ENCODE measurements at regions not wholly inside any gene's neighbourhood (a gene's known extent, or its start where the extent isn't known, plus 50 kb on each side); places are given as distances from the start of the nearest gene placed in this dataset.
A peak's percentile ranks its signal among the peaks of the same experiment; 100 is the strongest.

DNA sequence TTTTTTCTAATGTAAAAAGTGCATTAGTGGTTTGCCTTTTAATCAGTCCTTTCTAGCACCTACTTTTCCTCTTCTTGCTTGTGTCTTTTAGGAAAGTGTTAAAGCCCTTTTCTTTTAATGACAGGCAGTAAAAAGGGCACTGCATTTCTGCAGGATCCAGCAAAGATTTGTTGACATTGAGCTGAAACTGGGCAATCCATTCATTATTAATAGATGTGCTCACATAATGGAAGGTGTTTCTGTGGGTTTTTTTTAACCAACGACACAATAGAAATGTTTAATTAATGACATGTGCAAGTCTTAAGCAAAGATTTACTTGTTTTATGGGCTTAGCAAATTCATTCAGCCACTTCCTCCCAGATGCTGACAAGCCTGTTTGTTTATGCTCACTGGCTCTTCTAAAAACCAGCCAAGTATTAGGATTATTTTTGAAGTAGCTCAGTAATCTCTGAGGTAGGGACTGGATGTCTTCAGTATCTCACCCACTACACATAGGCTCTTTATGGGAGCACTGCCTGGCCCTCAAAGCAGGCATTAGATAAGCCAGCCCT, 1201.1 kb downstream of the SORCS1 start:
- H3K27ac ChIP-seq (ENCODE audit: low read depth in 1 of 3, low read length in 2 of 3): no peak overlapping the region
- DNase-seq (no peak), FAIRE-seq (no peak)
- H3K4me1 ChIP-seq (ENCODE audit: control insufficient read depth in 3 of 3, insufficient read depth in 2 of 3, low read depth in 1 of 3, low read length in 2 of 3): no peaks in the 10 kb centered on the region
- no peaks in the 10 kb centered on the region for H3K9me3 ChIP-seq (ENCODE audit: control insufficient read depth in 2 of 2, insufficient read depth in 1 of 2, low read depth in 1 of 2, low read length in 1 of 2)
- H3K27me3 ChIP-seq (ENCODE audit: control insufficient read depth in 3 of 3, insufficient read depth in 3 of 3, low read length in 3 of 3): no peaks in the 10 kb centered on the region
- H3K36me3 ChIP-seq (ENCODE audit: control insufficient read depth in 3 of 3, insufficient read depth in 2 of 3, low read depth in 1 of 3, low read length in 3 of 3): no peaks in the 10 kb centered on the region
- H3K4me3 ChIP-seq (ENCODE audit: low read depth in 1 of 3, low read length in 3 of 3): no peak overlapping the region
- 6 to 12% (median 8%) methylated on average over 1 of the region's 1 CpG for WGBS, 3 donors

GRCh38 chr10:105956550-105956949, 1208.0 kb downstream of the SORCS1 start:
- no peaks in the 10 kb centered on the region for H3K4me1 ChIP-seq (ENCODE audit: control insufficient read depth in 3 of 3, insufficient read depth in 2 of 3, low read depth in 1 of 3, low read length in 2 of 3)
- DNase-seq: no peak
- FAIRE-seq: no peak
- WGBS, 3 donors: 88 to 94% (median 90%) methylated on average over 1 of the region's 1 CpG
- no peaks in the 10 kb centered on the region for H3K36me3 ChIP-seq (ENCODE audit: control insufficient read depth in 3 of 3, insufficient read depth in 2 of 3, low read depth in 1 of 3, low read length in 3 of 3)
- H3K9me3 ChIP-seq (ENCODE audit: control insufficient read depth in 2 of 2, insufficient read depth in 1 of 2, low read depth in 1 of 2, low read length in 1 of 2): no peaks in the 10 kb centered on the region
- H3K4me3 ChIP-seq (ENCODE audit: low read depth in 1 of 3, low read length in 3 of 3): no peak overlapping the region
- no peaks in the 10 kb centered on the region for H3K27me3 ChIP-seq (ENCODE audit: control insufficient read depth in 3 of 3, insufficient read depth in 3 of 3, low read length in 3 of 3)
- H3K27ac ChIP-seq (ENCODE audit: low read depth in 1 of 3, low read length in 2 of 3): no peak overlapping the region

DNA sequence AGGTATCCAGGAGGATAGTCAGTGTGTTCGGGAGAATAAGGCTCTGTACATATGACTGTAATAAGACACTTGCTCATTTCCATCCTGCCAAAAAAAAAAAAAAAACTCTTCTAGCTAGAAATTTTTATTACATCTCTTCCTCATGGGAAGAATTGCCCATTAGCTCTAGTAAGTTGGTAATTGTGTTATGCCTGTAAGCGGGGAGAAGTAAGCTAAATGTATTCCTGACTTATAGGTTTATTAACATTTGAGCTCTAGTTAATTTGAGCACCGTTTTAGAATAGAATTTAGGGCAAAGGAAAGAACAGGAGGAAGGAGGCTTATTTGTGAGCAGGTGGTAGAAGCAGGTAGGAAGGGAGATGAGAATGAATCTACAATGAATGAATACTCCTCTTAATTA, 1210.6 kb downstream of the SORCS1 start:
- H3K9me3 ChIP-seq (ENCODE audit: control insufficient read depth in 2 of 2, insufficient read depth in 1 of 2, low read depth in 1 of 2, low read length in 1 of 2): no peaks in the 10 kb centered on the region
- no peaks in the 10 kb centered on the region for H3K4me1 ChIP-seq (ENCODE audit: control insufficient read depth in 3 of 3, insufficient read depth in 2 of 3, low read depth in 1 of 3, low read length in 2 of 3)
- H3K27me3 ChIP-seq (ENCODE audit: control insufficient read depth in 3 of 3, insufficient read depth in 3 of 3, low read length in 3 of 3): no peaks in the 10 kb centered on the region
- DNase-seq: no peak
- no peak for FAIRE-seq
- WGBS, 3 donors: 83 to 87% (median 84%) methylated on average over 3 of the region's 3 CpGs
- no peak overlapping the region for H3K4me3 ChIP-seq (ENCODE audit: low read depth in 1 of 3, low read length in 3 of 3)
- H3K36me3 ChIP-seq (ENCODE audit: control insufficient read depth in 3 of 3, insufficient read depth in 2 of 3, low read depth in 1 of 3, low read length in 3 of 3): no peaks in the 10 kb centered on the region
- H3K27ac ChIP-seq (ENCODE audit: low read depth in 1 of 3, low read length in 2 of 3): no peak overlapping the region

DNA sequence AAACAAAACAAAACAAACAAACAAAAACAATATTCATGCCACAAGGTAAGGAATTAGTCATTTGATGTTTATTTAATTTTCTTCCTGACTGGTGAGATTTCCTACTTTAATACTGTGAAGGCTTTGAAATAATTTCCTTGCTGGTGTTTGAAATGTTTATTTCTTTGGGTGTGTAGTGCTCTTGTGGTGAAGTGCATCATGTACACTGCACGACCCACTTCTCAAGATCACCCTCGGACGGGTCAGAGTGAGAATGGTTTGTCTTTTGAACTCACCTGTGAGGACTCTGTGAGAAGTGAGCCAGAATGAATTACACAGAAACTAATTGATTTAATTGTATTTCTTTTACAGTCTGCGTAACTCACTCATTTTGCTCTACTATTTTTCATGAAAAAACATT, 1211.5 kb downstream of the SORCS1 start:
- no peaks in the 10 kb centered on the region for H3K4me1 ChIP-seq (ENCODE audit: control insufficient read depth in 3 of 3, insufficient read depth in 2 of 3, low read depth in 1 of 3, low read length in 2 of 3)
- no peak overlapping the region for H3K27ac ChIP-seq (ENCODE audit: low read depth in 1 of 3, low read length in 2 of 3)
- no peaks in the 10 kb centered on the region for H3K36me3 ChIP-seq (ENCODE audit: control insufficient read depth in 3 of 3, insufficient read depth in 2 of 3, low read depth in 1 of 3, low read length in 3 of 3)
- H3K27me3 ChIP-seq (ENCODE audit: control insufficient read depth in 3 of 3, insufficient read depth in 3 of 3, low read length in 3 of 3): no peaks in the 10 kb centered on the region
- 59 to 78% (median 73%) methylated on average over 4 of the region's 4 CpGs for WGBS, 3 donors
- DNase-seq (no peak), FAIRE-seq (no peak)
- H3K4me3 ChIP-seq (ENCODE audit: low read depth in 1 of 3, low read length in 3 of 3): no peak overlapping the region
- no peaks in the 10 kb centered on the region for H3K9me3 ChIP-seq (ENCODE audit: control insufficient read depth in 2 of 2, insufficient read depth in 1 of 2, low read depth in 1 of 2, low read length in 1 of 2)

DNA sequence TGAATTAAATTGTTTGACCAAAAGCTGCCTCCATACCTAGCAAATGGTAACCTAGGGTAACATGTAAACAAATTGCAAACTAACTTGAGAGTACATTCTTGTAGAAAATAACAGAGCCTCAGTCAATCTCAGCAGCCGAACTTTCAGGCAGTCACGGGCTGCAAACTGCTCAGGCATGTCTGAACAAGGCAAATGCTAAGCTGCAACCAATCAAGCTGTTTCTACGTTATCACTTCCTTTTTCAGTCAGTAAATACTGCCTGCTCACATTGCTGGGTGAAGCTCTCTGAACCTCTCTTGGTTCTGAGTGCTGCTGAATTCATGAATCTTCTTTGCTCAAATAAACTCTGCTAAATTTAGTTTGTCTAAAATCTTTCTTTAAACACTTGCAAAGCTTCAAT, 1212.4 kb downstream of the SORCS1 start:
- WGBS, 3 donors: 5 to 7% (median 7%) methylated on average over 3 of the region's 3 CpGs
- Histone ChIP-seq H3K27ac (ENCODE audit: low read depth in 1 of 3, low read length in 2 of 3) (no peak overlapping the region), H3K36me3 (ENCODE audit: control insufficient read depth in 3 of 3, insufficient read depth in 2 of 3, low read depth in 1 of 3, low read length in 3 of 3) (no peaks in the 10 kb centered on the region), H3K4me3 (ENCODE audit: low read depth in 1 of 3, low read length in 3 of 3) (no peak overlapping the region), H3K4me1 (ENCODE audit: control insufficient read depth in 3 of 3, insufficient read depth in 2 of 3, low read depth in 1 of 3, low read length in 2 of 3) (no peaks in the 10 kb centered on the region), H3K27me3 (ENCODE audit: control insufficient read depth in 3 of 3, insufficient read depth in 3 of 3, low read length in 3 of 3) (no peaks in the 10 kb centered on the region), H3K9me3 (ENCODE audit: control insufficient read depth in 2 of 2, insufficient read depth in 1 of 2, low read depth in 1 of 2, low read length in 1 of 2) (no peaks in the 10 kb centered on the region)
- FAIRE-seq: no peak
- peak; percentile 13 to 15 for DNase-seq

DNA sequence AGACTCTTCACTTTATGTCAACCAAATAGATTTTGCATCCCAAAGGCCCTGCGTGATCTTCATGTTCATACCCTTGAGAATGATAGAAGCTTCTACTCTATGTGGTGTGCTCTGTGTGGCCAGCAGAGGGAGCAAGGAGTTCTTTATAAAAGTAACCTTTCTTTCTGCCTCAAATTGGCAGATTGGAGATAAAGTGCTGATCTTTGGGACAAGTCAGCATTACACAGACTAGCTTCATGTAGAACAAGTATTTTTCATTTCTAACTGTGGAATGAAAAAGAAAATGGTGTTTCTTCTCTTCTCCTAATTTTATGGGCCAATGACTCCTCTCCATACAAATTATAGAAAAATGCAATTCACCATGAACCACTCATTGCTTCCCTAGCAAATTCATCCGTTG, 1214.1 kb downstream of the SORCS1 start:
- DNase-seq: peak; percentile 17 to 34
- no peak for FAIRE-seq
- Histone ChIP-seq H3K36me3 (ENCODE audit: control insufficient read depth in 3 of 3, insufficient read depth in 2 of 3, low read depth in 1 of 3, low read length in 3 of 3) (no peaks in the 10 kb centered on the region), H3K27me3 (ENCODE audit: control insufficient read depth in 3 of 3, insufficient read depth in 3 of 3, low read length in 3 of 3) (no peaks in the 10 kb centered on the region), H3K27ac (ENCODE audit: low read depth in 1 of 3, low read length in 2 of 3) (no peak overlapping the region), H3K9me3 (ENCODE audit: control insufficient read depth in 2 of 2, insufficient read depth in 1 of 2, low read depth in 1 of 2, low read length in 1 of 2) (no peaks in the 10 kb centered on the region), H3K4me1 (ENCODE audit: control insufficient read depth in 3 of 3, insufficient read depth in 2 of 3, low read depth in 1 of 3, low read length in 2 of 3) (no peaks in the 10 kb centered on the region), H3K4me3 (ENCODE audit: low read depth in 1 of 3, low read length in 3 of 3) (no peak overlapping the region)
- 49 to 52% (median 49%) methylated on average over 2 of the region's 2 CpGs for WGBS, 3 donors

DNA sequence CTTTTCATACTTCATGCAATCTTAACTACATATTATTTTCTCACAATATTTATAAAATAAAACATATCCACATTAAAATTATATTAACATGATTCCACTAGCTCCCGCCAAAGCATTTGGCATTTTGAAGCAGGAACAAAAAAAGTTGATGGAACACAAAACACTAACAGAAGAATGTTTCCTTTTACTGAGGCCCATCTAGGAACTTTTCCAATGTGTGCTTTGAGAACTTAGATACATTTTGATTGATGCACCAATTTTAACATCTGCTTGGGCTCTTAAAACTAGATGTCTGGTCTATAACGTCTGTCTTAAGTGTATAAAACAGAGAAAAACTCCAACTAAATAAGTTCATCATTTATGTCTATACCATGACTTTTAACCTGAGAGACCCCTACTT, 1214.8 kb downstream of the SORCS1 start:
- Histone ChIP-seq H3K27ac (ENCODE audit: low read depth in 1 of 3, low read length in 2 of 3) (no peak overlapping the region), H3K9me3 (ENCODE audit: control insufficient read depth in 2 of 2, insufficient read depth in 1 of 2, low read depth in 1 of 2, low read length in 1 of 2) (no peaks in the 10 kb centered on the region), H3K27me3 (ENCODE audit: control insufficient read depth in 3 of 3, insufficient read depth in 3 of 3, low read length in 3 of 3) (no peaks in the 10 kb centered on the region), H3K4me1 (ENCODE audit: control insufficient read depth in 3 of 3, insufficient read depth in 2 of 3, low read depth in 1 of 3, low read length in 2 of 3) (no peaks in the 10 kb centered on the region), H3K4me3 (ENCODE audit: low read depth in 1 of 3, low read length in 3 of 3) (no peak overlapping the region), H3K36me3 (ENCODE audit: control insufficient read depth in 3 of 3, insufficient read depth in 2 of 3, low read depth in 1 of 3, low read length in 3 of 3) (no peaks in the 10 kb centered on the region)
- FAIRE-seq (no peak), DNase-seq (no peak)
- WGBS, 3 donors: 44 to 52% (median 51%) methylated on average over 2 of the region's 2 CpGs

- no peaks in the 10 kb centered on the region for H3K4me1 ChIP-seq (ENCODE audit: control insufficient read depth in 3 of 3, insufficient read depth in 2 of 3, low read depth in 1 of 3, low read length in 2 of 3)
- H3K9me3 ChIP-seq (ENCODE audit: control insufficient read depth in 2 of 2, insufficient read depth in 1 of 2, low read depth in 1 of 2, low read length in 1 of 2): peaks cover 0 to 10% of the 10 kb centered on the region in 2 donors
- WGBS, 3 donors: 62 to 65% (median 64%) methylated on average over 4 of the region's 4 CpGs
- no peak for FAIRE-seq
- H3K36me3 ChIP-seq (ENCODE audit: control insufficient read depth in 3 of 3, insufficient read depth in 2 of 3, low read depth in 1 of 3, low read length in 3 of 3): no peaks in the 10 kb centered on the region
- no peaks in the 10 kb centered on the region for H3K27me3 ChIP-seq (ENCODE audit: control insufficient read depth in 3 of 3, insufficient read depth in 3 of 3, low read length in 3 of 3)
- no peak overlapping the region for H3K4me3 ChIP-seq (ENCODE audit: low read depth in 1 of 3, low read length in 3 of 3)
- DNase-seq: no peak
- no peak overlapping the region for H3K27ac ChIP-seq (ENCODE audit: low read depth in 1 of 3, low read length in 2 of 3)
These were observed 1239.3 kb downstream of the SORCS1 start for GRCh38 chr10:105925045-105925785.

DNA sequence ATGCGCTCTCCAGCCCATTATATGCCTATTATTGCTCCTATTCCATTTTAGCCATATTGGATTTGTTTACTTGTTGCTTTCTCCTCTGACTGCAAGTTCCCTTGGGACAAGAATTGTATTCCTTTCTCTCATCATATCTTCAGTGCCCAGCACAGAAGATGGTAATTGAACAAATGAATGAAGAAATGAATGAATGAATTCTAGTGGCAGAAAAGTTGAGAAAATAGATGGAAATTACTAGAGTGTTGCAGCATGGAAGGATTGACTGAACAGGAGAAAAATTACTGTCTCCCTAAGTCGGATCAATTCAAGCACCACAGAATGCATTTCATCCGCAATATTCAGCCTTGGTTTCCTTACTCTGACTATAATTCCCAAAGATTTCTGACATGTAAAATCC, 1243.2 kb downstream of the SORCS1 start:
- no peak for FAIRE-seq
- Histone ChIP-seq H3K36me3 (ENCODE audit: control insufficient read depth in 3 of 3, insufficient read depth in 2 of 3, low read depth in 1 of 3, low read length in 3 of 3) (no peaks in the 10 kb centered on the region), H3K27me3 (ENCODE audit: control insufficient read depth in 3 of 3, insufficient read depth in 3 of 3, low read length in 3 of 3) (no peaks in the 10 kb centered on the region), H3K4me1 (ENCODE audit: control insufficient read depth in 3 of 3, insufficient read depth in 2 of 3, low read depth in 1 of 3, low read length in 2 of 3) (no peaks in the 10 kb centered on the region), H3K4me3 (ENCODE audit: low read depth in 1 of 3, low read length in 3 of 3) (no peak overlapping the region), H3K9me3 (ENCODE audit: control insufficient read depth in 2 of 2, insufficient read depth in 1 of 2, low read depth in 1 of 2, low read length in 1 of 2) (peaks cover 0 to 9% of the 10 kb centered on the region in 2 donors), H3K27ac (ENCODE audit: low read depth in 1 of 3, low read length in 2 of 3) (no peak overlapping the region)
- DNase-seq: no peak
- WGBS, 3 donors: 82 to 93% (median 89%) methylated on average over 3 of the region's 3 CpGs
